B cell (primary cell): ENCODE measurements at regions not wholly inside any gene's neighbourhood (a gene's known extent, or its start where the extent isn't known, plus 50 kb on each side); places are given as distances from the start of the nearest gene placed in this dataset.
"Not testable (repeated sequence)": the region's sequence is repeated elsewhere in the genome, so short reads cannot be mapped to it uniquely, and the experiment has no call there.

Experiments used
- EZH2 ChIP-seq: IDR thresholded peaks from 2 replicates; pipeline ENCODE4 v1.6.1; 2012; ENCODE audit warnings: borderline replicate concordance, low read depth, mild to moderate bottlenecking, moderate library complexity, low read length; ENCODE audit not compliant: insufficient read depth, poor library complexity, severe bottlenecking
- TF ChIP-seq, protein P1 (sequence below): fragments of 200-600 bp; IDR thresholded peaks from one replicate; pipeline ENCODE4 v1.8.0; 2022; ENCODE audit warnings: antibody characterized with exemption, mild to moderate bottlenecking

DNA sequence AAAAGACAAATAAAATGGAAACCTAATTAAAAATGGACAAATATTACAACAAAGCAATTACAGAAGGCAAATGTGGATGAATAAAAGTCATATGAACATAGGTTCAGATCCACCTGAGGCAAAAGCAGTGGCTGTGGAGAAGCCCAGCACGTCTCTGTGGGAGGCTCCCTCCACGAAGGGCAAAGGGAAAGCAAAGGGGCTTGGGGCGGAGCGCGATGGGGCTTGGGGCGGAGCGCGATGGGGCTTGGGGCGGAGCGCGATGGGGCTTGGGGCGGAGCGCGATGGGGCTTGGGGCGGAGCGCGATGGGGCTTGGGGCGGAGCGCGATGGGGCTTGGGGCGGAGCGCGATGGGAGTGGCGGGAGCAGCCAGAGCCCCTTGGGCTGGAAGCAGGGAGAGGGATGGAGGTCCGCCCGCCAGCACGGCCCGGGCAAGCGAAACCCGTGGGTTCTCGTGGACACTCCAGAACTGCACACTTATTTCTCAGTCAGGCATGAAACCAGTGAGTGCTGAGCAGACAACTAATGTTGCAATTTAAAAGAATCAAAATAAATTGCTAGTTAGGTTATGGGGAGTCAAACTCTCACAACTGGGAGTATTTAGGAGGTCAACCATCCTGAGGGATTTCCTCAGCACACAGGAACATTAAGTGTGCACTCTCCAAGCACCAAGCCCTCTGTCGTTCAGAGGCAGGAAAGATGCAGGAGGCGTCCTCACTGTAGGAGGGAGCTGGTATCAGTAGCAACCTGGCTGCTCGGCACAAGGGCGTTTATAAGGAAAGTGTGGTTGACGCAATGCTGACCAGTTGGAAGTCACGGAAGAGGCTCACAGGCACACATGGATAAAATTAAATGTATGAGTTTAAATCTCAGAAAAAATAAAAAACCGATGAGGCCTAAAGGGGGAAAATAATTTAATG lies 81.8 kb downstream of the NAPG start:
- TF ChIP-seq, protein P1, sequence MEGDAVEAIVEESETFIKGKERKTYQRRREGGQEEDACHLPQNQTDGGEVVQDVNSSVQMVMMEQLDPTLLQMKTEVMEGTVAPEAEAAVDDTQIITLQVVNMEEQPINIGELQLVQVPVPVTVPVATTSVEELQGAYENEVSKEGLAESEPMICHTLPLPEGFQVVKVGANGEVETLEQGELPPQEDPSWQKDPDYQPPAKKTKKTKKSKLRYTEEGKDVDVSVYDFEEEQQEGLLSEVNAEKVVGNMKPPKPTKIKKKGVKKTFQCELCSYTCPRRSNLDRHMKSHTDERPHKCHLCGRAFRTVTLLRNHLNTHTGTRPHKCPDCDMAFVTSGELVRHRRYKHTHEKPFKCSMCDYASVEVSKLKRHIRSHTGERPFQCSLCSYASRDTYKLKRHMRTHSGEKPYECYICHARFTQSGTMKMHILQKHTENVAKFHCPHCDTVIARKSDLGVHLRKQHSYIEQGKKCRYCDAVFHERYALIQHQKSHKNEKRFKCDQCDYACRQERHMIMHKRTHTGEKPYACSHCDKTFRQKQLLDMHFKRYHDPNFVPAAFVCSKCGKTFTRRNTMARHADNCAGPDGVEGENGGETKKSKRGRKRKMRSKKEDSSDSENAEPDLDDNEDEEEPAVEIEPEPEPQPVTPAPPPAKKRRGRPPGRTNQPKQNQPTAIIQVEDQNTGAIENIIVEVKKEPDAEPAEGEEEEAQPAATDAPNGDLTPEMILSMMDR: not testable (repeated sequence)
- not testable (repeated sequence) for TF ChIP-seq EZH2
